OCI-LY7 (cell line): ENCODE measurements at regions not wholly inside any gene's neighbourhood (a gene's known extent, or its start where the extent isn't known, plus 50 kb on each side); places are given as distances from the start of the nearest gene placed in this dataset.

ENCODE experiments used
- EZH2phosphoT487 ChIP-seq: fragments of 200-600 bp; sonication (generic); IDR thresholded peaks from 2 replicates; pipeline ENCODE4 v1.6.1; 2018; ENCODE audit warnings: low read depth, borderline replicate concordance, mild to moderate bottlenecking, mixed run types, antibody characterized with exemption, low read length, moderate library complexity, mixed read lengths
- TF ChIP-seq, protein P1 (sequence below): fragments of 200-600 bp; sonication (generic); conservative IDR thresholded peaks from 2 replicates; pipeline ENCODE4 v1.5.1; 2014; ENCODE audit warnings: mild to moderate bottlenecking, antibody characterized with exemption, low read length, moderate library complexity, mixed read lengths

DNA sequence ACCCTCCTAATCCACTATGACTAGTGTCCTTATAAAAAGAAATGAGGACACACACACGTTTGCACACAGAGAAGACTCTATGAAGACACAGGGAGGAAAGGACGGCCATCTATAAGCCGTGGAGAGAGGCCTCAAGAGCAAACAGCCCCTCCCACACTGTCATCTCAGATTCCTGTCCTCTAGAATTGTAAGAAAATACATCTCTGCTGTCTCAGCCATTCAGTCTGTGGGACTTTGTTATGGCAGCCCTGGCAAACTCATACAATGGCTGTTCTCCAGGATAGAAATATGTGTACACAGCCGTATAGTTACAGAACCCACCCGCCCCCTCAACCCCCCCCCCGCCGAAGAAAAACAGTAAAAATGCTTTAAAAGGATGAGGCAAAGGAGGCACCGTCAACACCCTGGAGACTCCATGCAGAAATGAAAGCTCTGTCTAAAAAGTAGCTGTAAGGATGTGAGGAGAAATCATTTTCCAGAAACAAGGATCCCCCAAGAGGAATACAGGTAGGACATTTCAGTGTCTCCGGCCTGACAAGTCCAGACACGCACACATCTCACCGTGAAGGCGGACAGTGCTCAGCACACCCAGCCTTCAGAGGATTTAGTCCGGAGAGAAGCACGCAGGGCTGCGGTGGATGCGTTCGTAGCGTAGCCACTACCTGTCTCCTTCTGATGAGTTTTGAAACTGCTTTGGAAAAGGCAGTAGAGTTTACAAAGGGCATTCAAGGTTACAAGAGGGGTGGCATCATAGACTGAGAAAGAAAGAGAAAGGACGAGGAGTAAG lies 110.8 kb upstream of the ERCC6L2 start:
- TF ChIP-seq, protein P1, sequence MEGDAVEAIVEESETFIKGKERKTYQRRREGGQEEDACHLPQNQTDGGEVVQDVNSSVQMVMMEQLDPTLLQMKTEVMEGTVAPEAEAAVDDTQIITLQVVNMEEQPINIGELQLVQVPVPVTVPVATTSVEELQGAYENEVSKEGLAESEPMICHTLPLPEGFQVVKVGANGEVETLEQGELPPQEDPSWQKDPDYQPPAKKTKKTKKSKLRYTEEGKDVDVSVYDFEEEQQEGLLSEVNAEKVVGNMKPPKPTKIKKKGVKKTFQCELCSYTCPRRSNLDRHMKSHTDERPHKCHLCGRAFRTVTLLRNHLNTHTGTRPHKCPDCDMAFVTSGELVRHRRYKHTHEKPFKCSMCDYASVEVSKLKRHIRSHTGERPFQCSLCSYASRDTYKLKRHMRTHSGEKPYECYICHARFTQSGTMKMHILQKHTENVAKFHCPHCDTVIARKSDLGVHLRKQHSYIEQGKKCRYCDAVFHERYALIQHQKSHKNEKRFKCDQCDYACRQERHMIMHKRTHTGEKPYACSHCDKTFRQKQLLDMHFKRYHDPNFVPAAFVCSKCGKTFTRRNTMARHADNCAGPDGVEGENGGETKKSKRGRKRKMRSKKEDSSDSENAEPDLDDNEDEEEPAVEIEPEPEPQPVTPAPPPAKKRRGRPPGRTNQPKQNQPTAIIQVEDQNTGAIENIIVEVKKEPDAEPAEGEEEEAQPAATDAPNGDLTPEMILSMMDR = no peak
- no peak for TF ChIP-seq EZH2phosphoT487
